H9 (cell line): ENCODE measurements at regions not wholly inside any gene's neighbourhood (a gene's known extent, or its start where the extent isn't known, plus 50 kb on each side); places are given as distances from the start of the nearest gene placed in this dataset.

Experiments
- DNase-seq: peaks from one replicate; pipeline ENCODE4 v3.0.0-alpha.2; 2017
- H2AFZ ChIP-seq: one replicate; pipeline ENCODE4 v1.6.1; 2013; ENCODE audit warnings: mild to moderate bottlenecking, low read length, control low read depth, moderate library complexity
- H2AK5ac ChIP-seq: 2 replicates; pipeline ENCODE4 v1.6.1; 2013; ENCODE audit warnings: low read length, control low read depth, mixed read lengths; ENCODE audit not compliant: insufficient read length
- H2BK120ac ChIP-seq: one replicate; pipeline ENCODE4 v1.6.1; 2013; ENCODE audit warnings: low read depth, mild to moderate bottlenecking, low read length, control low read depth, inconsistent platforms; ENCODE audit not compliant: poor library complexity, severe bottlenecking
- H2BK12ac ChIP-seq: 2 replicates; pipeline ENCODE4 v1.6.1; 2013; ENCODE audit warnings: low read length, control low read depth, mixed read lengths, low read depth; ENCODE audit not compliant: insufficient read length
- H2BK15ac ChIP-seq: 2 replicates; pipeline ENCODE4 v1.6.1; 2013; ENCODE audit warnings: low read depth, low read length, control low read depth
- H2BK20ac ChIP-seq: one replicate; pipeline ENCODE4 v1.6.1; 2013; ENCODE audit warnings: low read depth, mild to moderate bottlenecking, low read length, control low read depth, inconsistent platforms; ENCODE audit not compliant: poor library complexity, severe bottlenecking
- H2BK5ac ChIP-seq: 2 replicates; pipeline ENCODE4 v1.6.1; 2013; ENCODE audit warnings: low read length, control low read depth, mixed read lengths; ENCODE audit not compliant: insufficient read length
- H3K14ac ChIP-seq: 2 replicates; pipeline ENCODE4 v1.6.1; 2013; ENCODE audit warnings: low read length, control low read depth; ENCODE audit not compliant: insufficient read depth
- H3K18ac ChIP-seq: 2 replicates; pipeline ENCODE4 v1.6.1; 2013; ENCODE audit warnings: low read depth, mild to moderate bottlenecking, mixed read lengths, low read length, control low read depth; ENCODE audit not compliant: insufficient read length
- H3K23ac ChIP-seq: 2 replicates; pipeline ENCODE4 v1.6.1; 2013; ENCODE audit warnings: low read length, control low read depth, mixed read lengths, low read depth; ENCODE audit not compliant: insufficient read length
- H3K23me2 ChIP-seq: 2 replicates; pipeline ENCODE4 v1.6.1; 2013; ENCODE audit warnings: low read depth, mild to moderate bottlenecking, mixed read lengths, low read length, control low read depth; ENCODE audit not compliant: insufficient read length, poor library complexity, severe bottlenecking
- H3K27ac ChIP-seq: 2 replicates; pipeline ENCODE4 v1.5.1; 2013; ENCODE audit warnings: low read length, control low read depth, mixed read lengths, low read depth; ENCODE audit not compliant: insufficient read length
- H3K27me3 ChIP-seq: 2 replicates; pipeline ENCODE4 v1.6.1; 2013; ENCODE audit warnings: low read length, control low read depth, inconsistent platforms; ENCODE audit not compliant: insufficient read depth
- H3K4ac ChIP-seq: 2 replicates; pipeline ENCODE4 v1.6.1; 2013; ENCODE audit warnings: low read depth, mild to moderate bottlenecking, control low read depth, inconsistent platforms, low read length, moderate library complexity
- H3K4me1 ChIP-seq: 2 replicates; pipeline ENCODE4 v1.6.1; 2013; ENCODE audit warnings: low read length, control low read depth, inconsistent platforms; ENCODE audit not compliant: insufficient read depth
- H3K4me2 ChIP-seq: 2 replicates; pipeline ENCODE4 v1.6.1; 2013; ENCODE audit warnings: low read length, control low read depth, mixed read lengths; ENCODE audit not compliant: insufficient read length, insufficient read depth
- H3K56ac ChIP-seq: 2 replicates; pipeline ENCODE4 v1.6.1; 2013; ENCODE audit warnings: low read depth, mild to moderate bottlenecking, mixed read lengths, low read length, control low read depth; ENCODE audit not compliant: insufficient read length
- H3K79me1 ChIP-seq: 2 replicates; pipeline ENCODE4 v1.6.1; 2013; ENCODE audit warnings: low read depth, mild to moderate bottlenecking, moderate library complexity, low read length, control low read depth, inconsistent platforms; ENCODE audit not compliant: insufficient read depth, poor library complexity, severe bottlenecking
- H3K79me2 ChIP-seq: 2 replicates; pipeline ENCODE4 v1.6.1; 2013; ENCODE audit warnings: low read length, control low read depth, inconsistent platforms; ENCODE audit not compliant: insufficient read depth
- H3K9ac ChIP-seq: 2 replicates; pipeline ENCODE4 v1.6.1; 2013; ENCODE audit warnings: low read length, control low read depth, mixed read lengths; ENCODE audit not compliant: insufficient read length; ENCODE audit errors: extremely low read depth
- H3K9me3 ChIP-seq: one replicate; pipeline ENCODE4 v1.6.1; 2013; ENCODE audit warnings: low read depth, low read length, inconsistent platforms; ENCODE audit not compliant: control insufficient read depth
- H3T11ph ChIP-seq: one replicate; pipeline ENCODE4 v1.6.1; 2013; ENCODE audit warnings: mild to moderate bottlenecking, low read length, control low read depth, inconsistent platforms
- H4K20me1 ChIP-seq: one replicate; pipeline ENCODE4 v1.6.1; 2013; ENCODE audit not compliant: control insufficient read depth, insufficient read length, insufficient read depth
- H4K5ac ChIP-seq: 2 replicates; pipeline ENCODE4 v1.6.1; 2013; ENCODE audit warnings: low read depth, mild to moderate bottlenecking, mixed read lengths, low read length, control low read depth; ENCODE audit not compliant: insufficient read length
- H4K8ac ChIP-seq: replicated peaks from 2 replicates; pipeline ENCODE4 v1.6.1; 2013; ENCODE audit warnings: low read length, control low read depth, mixed read lengths, low read depth; ENCODE audit not compliant: insufficient read length
- H4K91ac ChIP-seq: 2 replicates; pipeline ENCODE4 v1.6.1; 2013; ENCODE audit warnings: low read depth, mild to moderate bottlenecking, moderate library complexity, mixed read lengths, low read length, control low read depth; ENCODE audit not compliant: insufficient read length
- H3K27ac Mint-ChIP-seq, 3 experiments: 2 replicates in 2 of 3; 3 replicates in 1 of 3; pipeline ENCODE4 v1.8.0; 2020 to 2021; ENCODE audit warnings: mixed read lengths in 3 of 3, mild to moderate bottlenecking in 1 of 3, moderate library complexity in 1 of 3
- H3K27me3 Mint-ChIP-seq: 2 replicates; pipeline ENCODE4 v1.8.0; 2021; ENCODE audit warnings: low read depth, mild to moderate bottlenecking, moderate library complexity, mixed read lengths
- H3K36me3 Mint-ChIP-seq, 3 experiments: 2 replicates in 2 of 3; 3 replicates in 1 of 3; pipeline ENCODE4 v1.8.0; 2020 to 2021; ENCODE audit warnings: low read depth in 3 of 3, mixed read lengths in 3 of 3; ENCODE audit not compliant: insufficient read depth in 1 of 3
- H3K4me1 Mint-ChIP-seq, 2 experiments: 2 replicates each; pipeline ENCODE4 v1.8.0; 2020; ENCODE audit warnings: mixed read lengths in 2 of 2
- H3K4me3 Mint-ChIP-seq, 2 experiments: 2 replicates in 1 of 2; 3 replicates in 1 of 2; pipeline ENCODE4 v1.8.0; 2020 to 2021; ENCODE audit warnings: mild to moderate bottlenecking in 2 of 2, mixed read lengths in 2 of 2, moderate library complexity in 1 of 2
- H3K9me3 Mint-ChIP-seq, 2 experiments: 2 replicates in 1 of 2; 3 replicates in 1 of 2; pipeline ENCODE4 v1.8.0; 2020; ENCODE audit warnings: mild to moderate bottlenecking in 2 of 2, mixed read lengths in 2 of 2, moderate library complexity in 1 of 2
- CTCF ChIP-seq: fragments of 200-600 bp; sonication (generic); conservative IDR thresholded peaks from 3 replicates; pipeline ENCODE4 v1.8.0; 2021; ENCODE audit warnings: antibody characterized with exemption, mild to moderate bottlenecking
- WGBS: extraction: QIAGEN DNeasy Blood & Tissue Kit; methylation state at CpG from one replicate; pipeline ENCODE4 v1.1.7; 2013; ENCODE audit warnings: missing lambda C conversion rate, low lambda C conversion rate, mixed read lengths; ENCODE audit not compliant: insufficient read length; ENCODE audit errors: extremely low coverage; 5-methylcytosine and 5-hydroxymethylcytosine counted together

- no peak for TF ChIP-seq CTCF
Observed at GRCh38 chr18:78138983-78139496, 840.6 kb upstream of the SALL3 start.

More at GRCh38 chr18:78138983-78139496, 840.6 kb upstream of the SALL3 start:
- Histone ChIP-seq H2BK15ac (no peak overlapping the region), H3K27me3 (no peaks in the 10 kb centered on the region), H3T11ph (no peak overlapping the region), H4K5ac (no peak overlapping the region), H3K4ac (no peak overlapping the region), H3K56ac (no peak overlapping the region), H4K20me1 (no peaks in the 10 kb centered on the region), H3K23ac (no peak overlapping the region), H3K79me1 (no peaks in the 10 kb centered on the region), H3K4me1 (peaks cover 3% of the 10 kb centered on the region; the same call in 1 of the 2 replicates), H2BK5ac (no peak overlapping the region), H4K91ac (no peak overlapping the region), H3K27ac (no peak overlapping the region), H2BK12ac (no peak overlapping the region), H3K4me2 (no peak overlapping the region), H3K23me2 (no peaks in the 10 kb centered on the region), H3K9ac (no peak overlapping the region), H2AK5ac (no peak overlapping the region), H4K8ac (no peak overlapping the region), H3K79me2 (no peaks in the 10 kb centered on the region), H2AFZ (no peak overlapping the region), H2BK20ac (no peak overlapping the region), H2BK120ac (no peak overlapping the region), H3K18ac (no peak overlapping the region), H3K9me3 (no peaks in the 10 kb centered on the region), H3K14ac (no peak overlapping the region)
- 0 out of 5 replicates have a peak overlapping the region, but pooled peaks of 1 of the 2 experiments have one; percentile 34 for H3K4me3 Mint-ChIP-seq
- peaks cover 19% of the 10 kb centered on the region for H3K27me3 Mint-ChIP-seq
- peaks cover 27 to 31% of the 10 kb centered on the region in 2 experiments for H3K4me1 Mint-ChIP-seq
- peaks cover 0 to 4% (median 2%) of the 10 kb centered on the region in 3 experiments; a peak in 3 of 7 replicates for H3K36me3 Mint-ChIP-seq
- peak; percentile 69 for DNase-seq
- H3K27ac Mint-ChIP-seq: peak overlapping the region in 1 of 3 experiments; percentile 42; a peak in 2 of 7 replicates
- peaks cover 4% of the 10 kb centered on the region in 2 experiments; a peak in 4 of 5 replicates for H3K9me3 Mint-ChIP-seq
- no CpG with 5 or more reads among the region's 11 CpGs for WGBS
